H7 (cell line): ENCODE measurements at regions not wholly inside any gene's neighbourhood (a gene's known extent, or its start where the extent isn't known, plus 50 kb on each side); places are given as distances from the start of the nearest gene placed in this dataset.
"Not testable (repeated sequence)": the region's sequence is repeated elsewhere in the genome, so short reads cannot be mapped to it uniquely, and the experiment has no call there.

ENCODE experiments used
- DNase-seq: peaks from one replicate; pipeline ENCODE4 v3.0.0; 2012
- H3K27me3 ChIP-seq: 2 replicates; pipeline ENCODE4 v1.6.0; 2011; ENCODE audit warnings: mild to moderate bottlenecking, low read length; ENCODE audit not compliant: control insufficient read depth, insufficient read depth
- H3K36me3 ChIP-seq: replicated peaks from 2 replicates; pipeline ENCODE4 v1.5.1; 2011; ENCODE audit warnings: low read length; ENCODE audit not compliant: control insufficient read depth, insufficient read depth
- H3K4me3 ChIP-seq: 2 replicates; pipeline ENCODE4 v1.5.1; 2011; ENCODE audit warnings: low read depth, mild to moderate bottlenecking, control low read depth, low read length, moderate library complexity; ENCODE audit not compliant: insufficient read depth

DNA sequence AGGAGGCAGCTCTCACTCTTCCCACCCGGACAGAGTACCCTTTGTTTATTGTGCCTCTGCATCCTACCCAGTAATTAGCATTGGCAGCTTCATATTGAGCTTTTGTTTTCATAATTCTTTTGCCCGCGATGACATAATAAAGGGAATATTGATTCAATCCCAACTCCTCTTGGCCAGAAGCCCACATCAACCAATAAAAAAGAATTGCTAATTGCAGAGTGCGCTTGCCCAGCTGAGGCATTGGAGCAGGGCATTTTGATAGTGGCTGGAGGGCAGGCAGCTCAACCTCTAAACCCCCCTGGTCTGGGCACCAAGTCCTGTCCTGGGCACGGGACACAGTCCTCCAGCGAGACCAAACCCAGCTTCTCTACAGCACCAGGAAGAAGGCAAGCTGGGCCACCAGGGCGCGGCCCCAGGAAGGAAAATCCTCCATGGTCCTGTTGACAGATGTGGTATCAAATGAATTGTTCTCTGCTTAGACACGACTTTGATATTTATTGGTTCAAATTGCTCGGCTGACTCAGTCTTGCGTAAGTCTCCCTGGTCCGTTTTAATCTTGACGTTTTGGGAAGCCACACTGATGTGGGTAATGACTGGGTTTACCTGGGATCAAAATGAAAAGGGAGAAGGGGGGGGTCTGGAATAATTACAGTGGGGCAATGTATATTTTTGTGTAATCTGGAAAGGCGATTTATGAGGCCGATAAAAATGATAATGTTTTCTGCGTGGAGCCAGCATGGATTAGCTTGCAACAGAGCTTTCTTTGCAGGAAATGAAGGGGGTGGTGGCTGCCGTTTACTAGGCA is 220.7 kb upstream of the MSX2 start:
- Histone ChIP-seq H3K4me3 (no peak overlapping the region), H3K27me3 (no peaks in the 10 kb centered on the region), H3K36me3 (no peaks in the 10 kb centered on the region)
- no peak for DNase-seq

DNA sequence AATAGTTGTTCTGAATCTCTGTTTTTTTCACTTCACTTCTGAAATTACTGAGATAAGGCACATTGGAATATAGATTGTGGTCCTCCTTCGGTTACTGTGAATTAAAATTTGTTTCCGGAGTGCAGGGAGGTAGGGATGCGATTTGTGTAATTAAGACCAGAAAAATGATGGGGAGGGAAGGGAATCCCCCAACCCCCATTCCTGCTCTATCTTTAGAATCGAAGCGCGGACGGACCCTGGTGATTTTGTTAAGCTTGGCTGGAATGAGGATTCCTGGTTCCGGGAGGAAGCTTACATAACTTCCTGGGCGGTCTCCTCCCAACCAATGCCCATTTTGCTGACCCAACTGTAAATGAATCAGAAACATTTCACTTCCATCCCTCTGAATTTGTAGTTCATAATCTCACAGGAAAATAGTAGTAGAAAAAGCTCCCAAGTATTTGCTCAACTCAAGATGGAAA is 220.1 kb upstream of the MSX2 start:
- no peak for DNase-seq
- H3K36me3 ChIP-seq = no peaks in the 10 kb centered on the region
- no peak overlapping the region for H3K4me3 ChIP-seq
- H3K27me3 ChIP-seq = no peaks in the 10 kb centered on the region

DNA sequence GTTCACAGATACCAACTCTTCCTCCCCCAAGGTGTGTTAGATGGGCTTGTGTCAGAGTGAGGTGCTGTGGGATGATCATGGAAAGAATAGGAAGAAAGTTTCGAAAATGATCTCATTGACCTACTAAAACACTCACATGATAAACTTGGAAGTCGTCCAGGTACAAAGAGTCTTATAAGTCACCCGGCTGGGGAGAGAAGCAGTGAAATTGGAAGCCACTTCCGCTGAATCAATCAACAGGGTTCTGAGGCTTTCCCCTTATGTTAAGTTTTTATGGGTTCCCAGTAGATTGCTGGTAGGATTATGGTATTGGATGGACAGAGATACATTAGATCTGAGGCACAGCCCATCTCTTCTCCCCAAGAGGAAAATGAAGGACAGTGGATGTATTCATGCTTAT is 218.8 kb upstream of the MSX2 start:
- H3K4me3 ChIP-seq = no peak overlapping the region
- H3K36me3 ChIP-seq = no peaks in the 10 kb centered on the region
- no peaks in the 10 kb centered on the region for H3K27me3 ChIP-seq
- no peak for DNase-seq

DNA sequence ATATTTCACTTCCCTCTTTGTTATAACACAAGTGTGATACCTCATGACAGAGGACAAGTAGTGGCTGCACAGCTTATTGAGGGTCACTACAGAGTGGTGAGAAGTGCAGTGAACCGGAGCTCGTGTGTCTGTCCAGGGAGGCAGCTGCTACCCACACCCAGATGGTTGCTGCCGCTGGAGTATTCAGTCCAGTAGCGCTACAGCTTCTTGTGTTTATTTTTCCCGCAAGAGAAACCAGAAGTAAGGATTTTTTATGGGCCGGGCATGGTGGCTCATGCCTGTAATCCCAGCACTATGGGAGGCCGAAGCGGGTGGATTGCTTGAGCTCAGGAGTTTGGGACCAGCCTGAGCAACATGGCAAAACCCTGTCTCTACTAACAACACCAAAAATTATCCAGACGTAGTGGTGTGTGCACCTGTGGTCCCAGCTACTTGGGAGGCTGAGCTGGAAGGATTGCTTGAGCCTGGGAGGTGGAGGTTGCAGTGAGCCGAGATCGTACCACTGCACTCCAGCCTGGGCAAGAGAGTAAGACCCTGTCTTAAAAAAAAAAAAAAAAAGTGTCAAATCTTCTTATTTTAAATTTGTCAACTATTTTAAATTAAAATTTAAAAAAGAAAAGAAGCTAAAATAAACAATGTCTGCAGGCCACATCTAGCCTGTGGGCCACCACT is 213.5 kb upstream of the MSX2 start:
- not testable (repeated sequence) for DNase-seq, H3K27me3 ChIP-seq, H3K4me3 ChIP-seq, H3K36me3 ChIP-seq

DNA sequence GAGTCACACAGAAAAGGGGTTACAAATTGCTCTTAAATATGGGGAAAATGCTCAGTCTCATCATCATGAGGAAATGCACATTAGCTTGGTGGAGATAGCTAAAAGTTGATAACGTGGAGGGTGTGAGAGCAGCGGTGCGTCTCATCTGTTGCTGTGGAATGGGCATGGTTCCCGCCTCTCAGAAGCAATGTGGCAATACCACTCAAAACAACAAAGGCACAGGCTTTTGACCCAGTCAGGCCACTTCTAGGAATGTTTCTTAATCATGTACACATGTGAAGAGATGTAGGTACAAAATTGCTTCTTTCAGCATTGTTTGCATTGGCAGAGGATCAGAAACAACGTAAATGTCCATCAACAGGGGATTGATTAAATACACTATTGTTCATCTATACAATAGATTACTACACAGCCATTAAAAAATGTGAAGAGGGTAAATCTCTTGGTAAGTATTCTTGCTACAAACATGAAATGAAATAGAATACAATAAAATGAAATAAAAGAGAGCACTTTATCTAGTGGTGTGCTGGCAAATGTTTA is 212.6 kb upstream of the MSX2 start:
- no peak for DNase-seq
- H3K36me3 ChIP-seq = no peaks in the 10 kb centered on the region
- H3K27me3 ChIP-seq = no peaks in the 10 kb centered on the region
- no peak overlapping the region for H3K4me3 ChIP-seq

DNA sequence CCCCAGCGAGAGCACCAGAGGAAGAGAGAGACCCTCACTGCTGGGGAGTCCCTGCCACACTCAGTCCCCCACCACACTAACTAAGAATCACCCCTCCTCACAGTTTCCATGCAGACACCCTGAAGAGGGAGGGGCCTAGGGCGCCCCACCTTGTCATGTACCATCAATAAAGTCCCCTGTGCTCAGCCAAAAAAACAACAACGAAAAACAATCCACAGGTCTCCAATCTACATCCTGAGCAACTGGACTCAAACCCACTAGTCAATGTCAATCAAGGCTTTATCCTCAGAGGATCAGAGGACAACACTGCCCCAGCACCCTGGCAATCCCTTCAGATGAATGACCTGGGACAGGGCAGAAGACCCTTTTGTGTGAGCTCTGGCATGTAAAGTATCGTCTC is 210.1 kb upstream of the MSX2 start:
- peaks cover 2% of the 10 kb centered on the region; the same call in 1 of the 2 replicates for H3K27me3 ChIP-seq
- no peaks in the 10 kb centered on the region for H3K36me3 ChIP-seq
- peak; percentile 31 for DNase-seq
- H3K4me3 ChIP-seq = no peak overlapping the region

DNA sequence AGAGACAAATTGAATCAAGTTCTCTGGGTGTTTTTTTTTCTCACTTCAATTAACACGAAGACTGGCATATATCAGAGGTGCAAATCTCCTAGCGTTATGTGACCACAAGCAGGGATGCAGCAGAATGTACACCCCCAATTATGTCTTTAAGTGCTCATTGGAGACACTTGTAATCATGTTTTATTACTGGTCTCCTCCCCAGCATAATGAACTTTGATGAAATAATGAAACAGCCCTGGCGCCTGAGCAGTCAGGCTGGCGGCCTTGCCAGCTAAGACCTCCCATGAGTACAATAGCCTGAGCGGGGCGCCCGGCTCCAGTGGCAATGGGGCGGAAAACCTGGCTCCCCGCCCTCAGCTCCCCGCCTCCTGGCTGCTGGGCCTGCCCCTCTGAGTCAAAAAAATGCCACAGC is 209.4 kb upstream of the MSX2 start:
- Histone ChIP-seq H3K27me3 (peaks cover 5% of the 10 kb centered on the region), H3K36me3 (no peaks in the 10 kb centered on the region), H3K4me3 (no peak overlapping the region)
- DNase-seq = peak; percentile 30

DNA sequence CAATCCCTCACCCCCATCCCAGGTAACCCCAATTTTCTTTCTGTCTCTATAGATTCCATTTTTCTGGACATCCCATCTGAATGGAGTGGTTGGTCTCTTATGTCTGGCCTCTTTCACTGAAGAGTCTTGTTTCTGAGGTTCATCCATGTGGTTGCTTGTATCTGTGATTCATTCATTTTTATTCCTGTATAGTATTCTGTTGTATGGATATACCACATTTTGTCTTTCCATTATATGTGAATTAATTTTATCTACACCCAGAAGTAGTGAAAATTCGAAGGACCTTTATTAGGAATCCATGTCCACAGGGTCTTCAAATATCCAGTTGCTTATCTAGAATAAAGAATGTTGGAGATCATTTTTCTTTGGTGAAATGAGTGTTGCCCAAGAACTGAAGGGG is 207.6 kb upstream of the MSX2 start:
- DNase-seq = no peak
- Histone ChIP-seq H3K27me3 (peaks cover 10% of the 10 kb centered on the region), H3K4me3 (no peak overlapping the region), H3K36me3 (no peaks in the 10 kb centered on the region)

DNA sequence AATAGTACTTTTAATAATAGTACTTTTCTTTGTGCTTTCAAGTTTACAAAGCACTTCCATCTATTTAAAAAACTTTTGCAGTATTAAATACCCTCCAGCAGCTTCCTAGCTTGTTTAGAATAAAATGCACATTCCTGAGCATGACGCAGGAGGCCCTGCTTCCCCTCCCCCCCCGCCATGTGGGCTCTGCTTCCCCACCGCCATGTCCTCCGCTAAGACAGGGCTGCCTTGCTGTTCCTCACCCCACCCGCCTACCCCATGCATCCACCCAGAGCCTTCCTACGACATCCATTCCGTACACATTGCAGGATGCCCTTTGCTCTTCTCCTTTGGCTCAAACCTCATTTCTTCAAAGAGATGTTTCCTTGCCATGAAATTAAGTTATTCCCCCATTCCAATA is 205.9 kb upstream of the MSX2 start:
- no peaks in the 10 kb centered on the region for H3K36me3 ChIP-seq
- no peak overlapping the region for H3K4me3 ChIP-seq
- no peak for DNase-seq
- H3K27me3 ChIP-seq = peaks cover 14% of the 10 kb centered on the region

DNA sequence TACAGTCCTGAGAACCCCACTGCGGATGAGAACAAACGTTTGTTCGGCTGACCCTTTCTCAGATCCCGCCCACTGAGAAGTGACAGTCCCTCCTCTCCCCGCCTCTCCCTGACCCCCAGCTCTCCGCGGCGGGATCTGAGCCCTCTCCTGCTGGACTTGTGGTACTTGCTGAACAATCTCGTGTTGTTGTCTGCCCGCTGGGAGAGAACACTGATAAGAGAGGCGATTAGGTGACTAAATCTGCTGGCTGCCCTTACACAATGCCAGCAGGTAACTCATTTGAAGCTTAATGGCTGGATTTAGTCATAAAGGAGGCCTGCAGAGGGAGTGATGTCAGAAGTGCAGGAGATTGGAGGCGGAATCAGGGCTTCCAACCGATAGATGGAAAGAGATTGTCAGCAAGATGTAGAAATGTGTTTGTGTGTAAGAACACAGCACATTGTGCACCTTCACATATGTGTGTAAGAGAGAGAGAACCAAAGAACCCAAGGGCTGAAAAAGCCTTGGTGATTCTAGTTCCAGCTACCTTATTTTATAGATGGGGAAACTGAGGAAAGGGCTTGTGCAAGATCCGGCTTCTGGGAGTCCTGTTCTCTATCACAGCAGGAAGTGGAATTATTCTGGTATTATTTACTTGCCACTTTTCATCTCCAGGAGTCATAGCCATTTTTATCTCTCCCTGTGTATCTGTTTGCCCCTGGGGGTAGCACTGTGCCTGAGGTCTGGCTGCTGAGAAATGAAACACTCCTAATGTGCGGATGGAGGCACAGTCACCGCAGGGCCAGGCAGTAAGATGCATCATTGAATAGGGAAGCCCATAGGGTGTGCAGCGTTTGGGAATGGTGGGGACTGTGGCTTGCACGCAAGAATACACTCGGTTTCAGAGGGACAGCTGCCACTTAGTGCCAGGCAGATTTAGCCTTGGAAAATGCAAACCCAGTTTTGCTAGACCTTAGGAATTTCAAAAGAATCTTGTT is 203.7 kb upstream of the MSX2 start:
- Histone ChIP-seq H3K36me3 (no peaks in the 10 kb centered on the region), H3K4me3 (no peak overlapping the region; the same call in 1 of the 2 replicates), H3K27me3 (peaks cover 14% of the 10 kb centered on the region)
- DNase-seq = peak; percentile 76

DNA sequence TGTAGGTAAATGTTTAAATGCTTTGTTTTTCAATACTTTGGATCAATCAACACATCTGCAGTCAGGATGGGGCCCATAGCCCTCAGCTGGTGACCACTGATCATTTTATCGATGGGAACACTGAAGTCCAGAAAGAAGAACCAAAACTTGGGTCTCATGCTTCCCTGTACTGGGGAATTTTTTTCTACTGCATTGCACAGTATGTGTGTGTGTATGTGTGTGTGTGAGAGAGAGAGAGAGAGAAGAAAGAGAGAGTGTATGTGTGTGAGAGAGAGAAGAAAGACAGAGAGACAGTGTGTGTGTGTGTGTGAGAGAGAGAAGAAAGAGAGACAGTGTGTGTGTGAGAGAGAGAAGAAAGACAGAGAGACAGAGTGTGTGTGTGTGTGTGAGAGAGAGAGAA is 202.9 kb upstream of the MSX2 start:
- Histone ChIP-seq H3K4me3 (no peak overlapping the region), H3K36me3 (no peaks in the 10 kb centered on the region), H3K27me3 (peaks cover 14% of the 10 kb centered on the region)
- no peak for DNase-seq

DNA sequence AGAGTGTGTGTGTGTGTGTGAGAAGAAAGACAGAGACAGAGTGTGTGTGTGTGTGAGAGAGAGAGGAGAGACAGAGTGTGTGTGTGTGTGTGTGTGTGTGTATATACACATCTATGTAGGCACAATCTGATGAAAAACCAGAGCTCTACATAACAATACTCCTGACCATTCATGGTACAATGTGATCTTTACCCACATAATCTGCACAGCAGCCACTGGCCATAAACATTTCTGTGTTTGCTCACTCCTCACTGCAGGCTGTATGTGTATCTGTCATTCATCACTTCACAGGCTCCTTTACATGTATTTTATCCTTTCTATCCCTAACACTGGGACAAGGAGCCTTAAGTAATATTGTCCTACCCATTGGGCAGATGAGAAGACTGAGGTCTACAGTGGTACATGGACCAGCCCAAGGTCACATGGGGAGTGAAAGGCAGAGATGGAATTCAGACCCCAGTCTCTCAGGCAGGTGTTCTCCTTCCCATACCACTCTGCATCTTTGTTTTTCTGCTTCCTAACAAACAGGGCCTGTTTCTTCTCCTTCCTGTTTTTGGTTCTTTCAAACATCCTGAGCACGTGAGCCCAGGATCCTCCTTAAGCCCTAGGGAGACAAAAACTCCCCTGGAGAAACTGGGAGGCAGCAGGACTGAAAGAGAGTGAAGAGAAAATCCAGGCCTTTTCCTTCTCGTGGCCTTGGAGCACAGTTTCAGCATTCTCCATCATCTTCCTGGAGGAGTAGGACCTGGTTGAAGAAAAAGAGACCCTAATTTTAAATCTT is 201.7 kb upstream of the MSX2 start:
- no peak for DNase-seq
- no peaks in the 10 kb centered on the region for H3K36me3 ChIP-seq
- no peak overlapping the region for H3K4me3 ChIP-seq
- peaks cover 14% of the 10 kb centered on the region for H3K27me3 ChIP-seq

DNA sequence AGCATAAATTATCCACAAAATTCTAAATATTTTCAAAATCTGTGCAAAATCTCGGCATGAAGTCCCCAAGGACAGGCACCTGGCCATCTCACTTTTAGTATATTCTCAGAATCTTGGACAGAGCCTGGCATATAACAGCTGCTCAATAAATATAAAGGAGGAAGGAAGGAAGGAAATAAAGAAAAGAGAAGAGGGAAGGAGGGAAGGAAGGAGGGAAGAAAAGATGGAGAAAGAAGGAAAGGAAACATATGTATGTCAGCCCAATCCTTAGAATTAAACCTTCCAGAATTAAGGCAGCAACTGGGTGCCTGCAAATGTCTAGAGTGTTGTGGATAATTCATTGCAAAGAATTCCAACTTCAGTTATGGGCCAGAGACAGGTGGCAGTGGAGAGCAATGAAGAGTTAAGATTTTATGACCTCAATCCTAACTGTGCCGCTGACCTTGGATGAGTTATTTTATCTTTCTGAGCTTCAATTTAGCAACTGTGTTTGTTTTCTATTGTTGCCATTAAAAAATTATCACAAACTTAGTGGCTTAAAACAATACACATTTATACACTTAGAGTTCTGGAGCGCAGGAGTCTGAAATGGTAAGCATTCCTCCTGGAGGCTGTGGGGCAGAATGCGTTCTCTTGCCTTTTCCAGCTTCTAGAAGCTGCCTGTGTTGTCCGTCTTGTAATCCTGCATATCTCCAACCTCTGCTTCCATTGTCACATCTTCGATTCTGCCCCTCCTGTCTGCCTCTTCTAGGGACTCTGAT is 200.9 kb upstream of the MSX2 start:
- no peak for DNase-seq
- H3K4me3 ChIP-seq = no peak overlapping the region
- H3K36me3 ChIP-seq = no peaks in the 10 kb centered on the region
- peaks cover 14% of the 10 kb centered on the region for H3K27me3 ChIP-seq
